ENCODE measurements at regions not wholly inside any gene's neighbourhood (a gene's known extent, or its start where the extent isn't known, plus 50 kb on each side); places are given as distances from the start of the nearest gene placed in this dataset.

GRCh38 chr13:47413526-47413925 lies 516.7 kb upstream of the HTR2A start:
- TF ChIP-seq EP300 (IDR thresholded peaks at IDR 0.05) (no peak), POLR2A (IDR thresholded peaks at IDR 0.05; ENCODE audit: low read depth) (no peak)

All from esophagus muscularis mucosa (tissue), 2 donors.